Testis (tissue), 2 donors: ENCODE measurements at regions not wholly inside any gene's neighbourhood (a gene's known extent, or its start where the extent isn't known, plus 50 kb on each side); places are given as distances from the start of the nearest gene placed in this dataset.

Experiments used
- POLR2A ChIP-seq: fragments of 450-650 bp; IDR thresholded peaks from one replicate; pipeline ENCODE4 v1.6.1; 2017; ENCODE audit warnings: antibody characterized with exemption, mild to moderate bottlenecking, moderate library complexity
- TF ChIP-seq, protein P1 (sequence below), 3 experiments: fragments of 450-650 bp in 2 of 3; fragments of 200-600 bp in 1 of 3; sonication (generic) in 1 of 3; IDR thresholded peaks; one replicate each; pipeline ENCODE4 v1.5.1; 2016 to 2019; ENCODE audit warnings: antibody characterized with exemption in 3 of 3, mild to moderate bottlenecking in 2 of 3, moderate library complexity in 1 of 3

DNA sequence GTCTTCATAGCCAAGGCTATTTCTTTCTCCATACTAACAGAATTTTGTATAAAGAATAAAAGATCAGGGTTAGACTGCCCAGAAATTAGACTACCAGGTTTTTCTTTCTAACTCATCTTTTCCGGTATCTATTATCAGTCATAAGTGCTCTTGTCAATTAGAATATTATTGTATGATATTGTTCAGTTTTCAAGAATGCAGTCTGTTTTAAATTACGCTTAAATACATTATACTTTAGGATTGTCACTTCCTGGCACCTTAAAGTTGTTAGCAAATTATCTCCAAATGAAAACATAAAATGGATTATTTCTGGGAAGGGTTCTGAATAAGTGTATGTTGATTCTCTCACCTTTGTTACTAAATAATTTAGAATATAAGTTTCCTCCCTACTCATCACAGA is 497.2 kb downstream of the IGSF11 start:
- TF ChIP-seq, protein P1, sequence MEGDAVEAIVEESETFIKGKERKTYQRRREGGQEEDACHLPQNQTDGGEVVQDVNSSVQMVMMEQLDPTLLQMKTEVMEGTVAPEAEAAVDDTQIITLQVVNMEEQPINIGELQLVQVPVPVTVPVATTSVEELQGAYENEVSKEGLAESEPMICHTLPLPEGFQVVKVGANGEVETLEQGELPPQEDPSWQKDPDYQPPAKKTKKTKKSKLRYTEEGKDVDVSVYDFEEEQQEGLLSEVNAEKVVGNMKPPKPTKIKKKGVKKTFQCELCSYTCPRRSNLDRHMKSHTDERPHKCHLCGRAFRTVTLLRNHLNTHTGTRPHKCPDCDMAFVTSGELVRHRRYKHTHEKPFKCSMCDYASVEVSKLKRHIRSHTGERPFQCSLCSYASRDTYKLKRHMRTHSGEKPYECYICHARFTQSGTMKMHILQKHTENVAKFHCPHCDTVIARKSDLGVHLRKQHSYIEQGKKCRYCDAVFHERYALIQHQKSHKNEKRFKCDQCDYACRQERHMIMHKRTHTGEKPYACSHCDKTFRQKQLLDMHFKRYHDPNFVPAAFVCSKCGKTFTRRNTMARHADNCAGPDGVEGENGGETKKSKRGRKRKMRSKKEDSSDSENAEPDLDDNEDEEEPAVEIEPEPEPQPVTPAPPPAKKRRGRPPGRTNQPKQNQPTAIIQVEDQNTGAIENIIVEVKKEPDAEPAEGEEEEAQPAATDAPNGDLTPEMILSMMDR (IDR thresholded peaks at IDR 0.05): no peak
- no peak for TF ChIP-seq POLR2A
